Ectodermal cell (in vitro differentiated cells): ENCODE measurements at regions not wholly inside any gene's neighbourhood (a gene's known extent, or its start where the extent isn't known, plus 50 kb on each side); places are given as distances from the start of the nearest gene placed in this dataset.
"Not testable (repeated sequence)": the region's sequence is repeated elsewhere in the genome, so short reads cannot be mapped to it uniquely, and the experiment has no call there.

Experiments
- H3K27ac ChIP-seq: 2 replicates; pipeline ENCODE4 v1.7.0; 2013; ENCODE audit warnings: mild to moderate bottlenecking, low read depth, low read length; ENCODE audit not compliant: insufficient read depth, poor library complexity, severe bottlenecking
- H3K27me3 ChIP-seq: 2 replicates; pipeline ENCODE4 v1.7.0; 2013; ENCODE audit warnings: mild to moderate bottlenecking, low read length; ENCODE audit not compliant: insufficient read depth, control insufficient read depth, poor library complexity, severe bottlenecking
- H3K36me3 ChIP-seq: one replicate; pipeline ENCODE4 v1.7.0; 2013; ENCODE audit warnings: low read length; ENCODE audit not compliant: control insufficient read depth, insufficient read depth
- H3K4me1 ChIP-seq: one replicate; pipeline ENCODE4 v1.7.0; 2013; ENCODE audit warnings: low read length; ENCODE audit not compliant: control insufficient read depth, insufficient read depth
- H3K4me3 ChIP-seq: 2 replicates; pipeline ENCODE4 v1.7.0; 2013; ENCODE audit warnings: low read depth, low read length, control low read depth; ENCODE audit not compliant: insufficient read depth
- H3K9me3 ChIP-seq: 2 replicates; pipeline ENCODE4 v1.7.0; 2013; ENCODE audit warnings: mild to moderate bottlenecking, low read length, moderate library complexity; ENCODE audit not compliant: control insufficient read depth
- WGBS, 2 experiments: methylation state at CpG; one replicate each; pipeline ENCODE4 v1.1.7; 2013; ENCODE audit warnings: missing lambda C conversion rate in 2 of 2; 5-methylcytosine and 5-hydroxymethylcytosine counted together

- Histone ChIP-seq H3K4me1 (no peaks in the 10 kb centered on the region), H3K9me3 (no peaks in the 10 kb centered on the region), H3K27me3 (no peaks in the 10 kb centered on the region), H3K4me3 (no peak overlapping the region), H3K27ac (no peak overlapping the region), H3K36me3 (no peaks in the 10 kb centered on the region)
These were observed 408.5 kb upstream of the USP9Y start for GRCh38 chrY:12292542-12292941.

GRCh38 chrY:12296460-12296859 lies 404.6 kb upstream of the USP9Y start:
- 90% methylated on average over 1 of the region's 1 CpG; no CpG with 5 or more reads in 1 of the 2 experiments for WGBS, 2 experiments
- Histone ChIP-seq H3K9me3 (no peaks in the 10 kb centered on the region), H3K4me3 (no peak overlapping the region), H3K4me1 (no peaks in the 10 kb centered on the region), H3K27ac (no peak overlapping the region), H3K27me3 (no peaks in the 10 kb centered on the region), H3K36me3 (no peaks in the 10 kb centered on the region)

GRCh38 chrY:12299796-12300195 lies 401.2 kb upstream of the USP9Y start:
- not testable (repeated sequence) for H3K27ac ChIP-seq, H3K4me3 ChIP-seq, H3K36me3 ChIP-seq, H3K4me1 ChIP-seq, H3K9me3 ChIP-seq, H3K27me3 ChIP-seq
- 75 to 77% methylated on average over 4 to 7 of the region's 9 CpGs for whole genome bisulfite sequencing, 2 experiments

GRCh38 chrY:12303464-12303863 lies 397.6 kb upstream of the USP9Y start:
- WGBS, 2 experiments: 93 to 94% methylated on average over 4 of the region's 4 CpGs
- H3K4me1 ChIP-seq: no peaks in the 10 kb centered on the region
- H3K27me3 ChIP-seq: no peaks in the 10 kb centered on the region
- no peaks in the 10 kb centered on the region for H3K9me3 ChIP-seq
- no peaks in the 10 kb centered on the region for H3K36me3 ChIP-seq
- no peak overlapping the region for H3K4me3 ChIP-seq
- no peak overlapping the region for H3K27ac ChIP-seq

GRCh38 chrY:12305456-12305855 lies 395.6 kb upstream of the USP9Y start:
- H3K4me3 ChIP-seq: no peak overlapping the region
- no peaks in the 10 kb centered on the region for H3K4me1 ChIP-seq
- WGBS, 2 experiments: 83 to 86% methylated on average over 2 to 4 of the region's 4 CpGs
- no peak overlapping the region for H3K27ac ChIP-seq
- H3K36me3 ChIP-seq: no peaks in the 10 kb centered on the region
- no peaks in the 10 kb centered on the region for H3K27me3 ChIP-seq
- no peaks in the 10 kb centered on the region for H3K9me3 ChIP-seq

GRCh38 chrY:12309212-12309611 lies 391.8 kb upstream of the USP9Y start:
- no peaks in the 10 kb centered on the region for H3K4me1 ChIP-seq
- 55 to 56% methylated on average over 8 to 10 of the region's 10 CpGs for WGBS, 2 experiments
- H3K9me3 ChIP-seq: no peaks in the 10 kb centered on the region
- no peak overlapping the region for H3K27ac ChIP-seq
- no peaks in the 10 kb centered on the region for H3K36me3 ChIP-seq
- no peaks in the 10 kb centered on the region for H3K27me3 ChIP-seq
- H3K4me3 ChIP-seq: no peak overlapping the region

- H3K4me3 ChIP-seq: no peak overlapping the region
- H3K36me3 ChIP-seq: no peaks in the 10 kb centered on the region
- no peaks in the 10 kb centered on the region for H3K4me1 ChIP-seq
- H3K27ac ChIP-seq: no peak overlapping the region
- no peaks in the 10 kb centered on the region for H3K27me3 ChIP-seq
- WGBS, 2 experiments: 87 to 89% methylated on average over 5 of the region's 5 CpGs
- H3K9me3 ChIP-seq: no peaks in the 10 kb centered on the region
These were observed 390.2 kb upstream of the USP9Y start for GRCh38 chrY:12310832-12311231.

GRCh38 chrY:12327751-12328150 lies 373.3 kb upstream of the USP9Y start:
- Histone ChIP-seq H3K4me3 (no peak overlapping the region), H3K27ac (no peak overlapping the region), H3K36me3 (no peaks in the 10 kb centered on the region), H3K4me1 (no peaks in the 10 kb centered on the region), H3K9me3 (no peaks in the 10 kb centered on the region), H3K27me3 (no peaks in the 10 kb centered on the region)
- WGBS, 2 experiments: 73 to 84% methylated on average over 4 to 7 of the region's 7 CpGs

- not testable (repeated sequence) for H3K36me3 ChIP-seq, H3K27ac ChIP-seq, H3K4me1 ChIP-seq, H3K27me3 ChIP-seq, H3K9me3 ChIP-seq, H3K4me3 ChIP-seq
- 88 to 91% methylated on average over 6 of the region's 10 CpGs for WGBS, 2 experiments
These were observed 369.1 kb upstream of the USP9Y start for GRCh38 chrY:12331917-12332316.

GRCh38 chrY:12343211-12343610 lies 357.8 kb upstream of the USP9Y start:
- no peak overlapping the region for H3K27ac ChIP-seq
- no peaks in the 10 kb centered on the region for H3K36me3 ChIP-seq
- WGBS, 2 experiments: 83 to 87% methylated on average over 3 to 4 of the region's 4 CpGs
- H3K9me3 ChIP-seq: no peaks in the 10 kb centered on the region
- H3K4me3 ChIP-seq: no peak overlapping the region
- no peaks in the 10 kb centered on the region for H3K4me1 ChIP-seq
- no peaks in the 10 kb centered on the region for H3K27me3 ChIP-seq

GRCh38 chrY:12348181-12348580 lies 352.9 kb upstream of the USP9Y start:
- no peaks in the 10 kb centered on the region for H3K9me3 ChIP-seq
- no peak overlapping the region for H3K27ac ChIP-seq
- H3K36me3 ChIP-seq: no peaks in the 10 kb centered on the region
- H3K4me1 ChIP-seq: no peaks in the 10 kb centered on the region
- 85% methylated on average over 2 of the region's 2 CpGs for WGBS, 2 experiments
- H3K27me3 ChIP-seq: no peaks in the 10 kb centered on the region
- no peak overlapping the region for H3K4me3 ChIP-seq
